H9 (cell line): ENCODE measurements at regions not wholly inside any gene's neighbourhood (a gene's known extent, or its start where the extent isn't known, plus 50 kb on each side); places are given as distances from the start of the nearest gene placed in this dataset.

ENCODE experiments used
- DNase-seq: peaks from one replicate; pipeline ENCODE4 v3.0.0-alpha.2; 2017
- H2AFZ ChIP-seq: one replicate; pipeline ENCODE4 v1.6.1; 2013; ENCODE audit warnings: mild to moderate bottlenecking, low read length, control low read depth, moderate library complexity
- H2AK5ac ChIP-seq: 2 replicates; pipeline ENCODE4 v1.6.1; 2013; ENCODE audit warnings: low read length, control low read depth, mixed read lengths; ENCODE audit not compliant: insufficient read length
- H2BK120ac ChIP-seq: one replicate; pipeline ENCODE4 v1.6.1; 2013; ENCODE audit warnings: low read depth, mild to moderate bottlenecking, low read length, control low read depth, inconsistent platforms; ENCODE audit not compliant: poor library complexity, severe bottlenecking
- H2BK12ac ChIP-seq: 2 replicates; pipeline ENCODE4 v1.6.1; 2013; ENCODE audit warnings: low read length, control low read depth, mixed read lengths, low read depth; ENCODE audit not compliant: insufficient read length
- H2BK15ac ChIP-seq: 2 replicates; pipeline ENCODE4 v1.6.1; 2013; ENCODE audit warnings: low read depth, low read length, control low read depth
- H2BK20ac ChIP-seq: one replicate; pipeline ENCODE4 v1.6.1; 2013; ENCODE audit warnings: low read depth, mild to moderate bottlenecking, low read length, control low read depth, inconsistent platforms; ENCODE audit not compliant: poor library complexity, severe bottlenecking
- H2BK5ac ChIP-seq: 2 replicates; pipeline ENCODE4 v1.6.1; 2013; ENCODE audit warnings: low read length, control low read depth, mixed read lengths; ENCODE audit not compliant: insufficient read length
- H3K14ac ChIP-seq: 2 replicates; pipeline ENCODE4 v1.6.1; 2013; ENCODE audit warnings: low read length, control low read depth; ENCODE audit not compliant: insufficient read depth
- H3K18ac ChIP-seq: 2 replicates; pipeline ENCODE4 v1.6.1; 2013; ENCODE audit warnings: low read depth, mild to moderate bottlenecking, mixed read lengths, low read length, control low read depth; ENCODE audit not compliant: insufficient read length
- H3K23ac ChIP-seq: 2 replicates; pipeline ENCODE4 v1.6.1; 2013; ENCODE audit warnings: low read length, control low read depth, mixed read lengths, low read depth; ENCODE audit not compliant: insufficient read length
- H3K23me2 ChIP-seq: 2 replicates; pipeline ENCODE4 v1.6.1; 2013; ENCODE audit warnings: low read depth, mild to moderate bottlenecking, mixed read lengths, low read length, control low read depth; ENCODE audit not compliant: insufficient read length, poor library complexity, severe bottlenecking
- H3K27ac ChIP-seq: 2 replicates; pipeline ENCODE4 v1.5.1; 2013; ENCODE audit warnings: low read length, control low read depth, mixed read lengths, low read depth; ENCODE audit not compliant: insufficient read length
- H3K27me3 ChIP-seq: 2 replicates; pipeline ENCODE4 v1.6.1; 2013; ENCODE audit warnings: low read length, control low read depth, inconsistent platforms; ENCODE audit not compliant: insufficient read depth
- H3K4ac ChIP-seq: 2 replicates; pipeline ENCODE4 v1.6.1; 2013; ENCODE audit warnings: low read depth, mild to moderate bottlenecking, control low read depth, inconsistent platforms, low read length, moderate library complexity
- H3K4me1 ChIP-seq: 2 replicates; pipeline ENCODE4 v1.6.1; 2013; ENCODE audit warnings: low read length, control low read depth, inconsistent platforms; ENCODE audit not compliant: insufficient read depth
- H3K4me2 ChIP-seq: 2 replicates; pipeline ENCODE4 v1.6.1; 2013; ENCODE audit warnings: low read length, control low read depth, mixed read lengths; ENCODE audit not compliant: insufficient read length, insufficient read depth
- H3K56ac ChIP-seq: 2 replicates; pipeline ENCODE4 v1.6.1; 2013; ENCODE audit warnings: low read depth, mild to moderate bottlenecking, mixed read lengths, low read length, control low read depth; ENCODE audit not compliant: insufficient read length
- H3K79me1 ChIP-seq: 2 replicates; pipeline ENCODE4 v1.6.1; 2013; ENCODE audit warnings: low read depth, mild to moderate bottlenecking, moderate library complexity, low read length, control low read depth, inconsistent platforms; ENCODE audit not compliant: insufficient read depth, poor library complexity, severe bottlenecking
- H3K79me2 ChIP-seq: 2 replicates; pipeline ENCODE4 v1.6.1; 2013; ENCODE audit warnings: low read length, control low read depth, inconsistent platforms; ENCODE audit not compliant: insufficient read depth
- H3K9ac ChIP-seq: 2 replicates; pipeline ENCODE4 v1.6.1; 2013; ENCODE audit warnings: low read length, control low read depth, mixed read lengths; ENCODE audit not compliant: insufficient read length; ENCODE audit errors: extremely low read depth
- H3K9me3 ChIP-seq: one replicate; pipeline ENCODE4 v1.6.1; 2013; ENCODE audit warnings: low read depth, low read length, inconsistent platforms; ENCODE audit not compliant: control insufficient read depth
- H3T11ph ChIP-seq: one replicate; pipeline ENCODE4 v1.6.1; 2013; ENCODE audit warnings: mild to moderate bottlenecking, low read length, control low read depth, inconsistent platforms
- H4K20me1 ChIP-seq: one replicate; pipeline ENCODE4 v1.6.1; 2013; ENCODE audit not compliant: control insufficient read depth, insufficient read length, insufficient read depth
- H4K5ac ChIP-seq: 2 replicates; pipeline ENCODE4 v1.6.1; 2013; ENCODE audit warnings: low read depth, mild to moderate bottlenecking, mixed read lengths, low read length, control low read depth; ENCODE audit not compliant: insufficient read length
- H4K8ac ChIP-seq: replicated peaks from 2 replicates; pipeline ENCODE4 v1.6.1; 2013; ENCODE audit warnings: low read length, control low read depth, mixed read lengths, low read depth; ENCODE audit not compliant: insufficient read length
- H4K91ac ChIP-seq: 2 replicates; pipeline ENCODE4 v1.6.1; 2013; ENCODE audit warnings: low read depth, mild to moderate bottlenecking, moderate library complexity, mixed read lengths, low read length, control low read depth; ENCODE audit not compliant: insufficient read length
- H3K27ac Mint-ChIP-seq, 3 experiments: 2 replicates in 2 of 3; 3 replicates in 1 of 3; pipeline ENCODE4 v1.8.0; 2020 to 2021; ENCODE audit warnings: mixed read lengths in 3 of 3, mild to moderate bottlenecking in 1 of 3, moderate library complexity in 1 of 3
- H3K27me3 Mint-ChIP-seq: 2 replicates; pipeline ENCODE4 v1.8.0; 2021; ENCODE audit warnings: low read depth, mild to moderate bottlenecking, moderate library complexity, mixed read lengths
- H3K36me3 Mint-ChIP-seq, 3 experiments: 2 replicates in 2 of 3; 3 replicates in 1 of 3; pipeline ENCODE4 v1.8.0; 2020 to 2021; ENCODE audit warnings: low read depth in 3 of 3, mixed read lengths in 3 of 3; ENCODE audit not compliant: insufficient read depth in 1 of 3
- H3K4me1 Mint-ChIP-seq, 2 experiments: 2 replicates each; pipeline ENCODE4 v1.8.0; 2020; ENCODE audit warnings: mixed read lengths in 2 of 2
- H3K4me3 Mint-ChIP-seq, 2 experiments: 2 replicates in 1 of 2; 3 replicates in 1 of 2; pipeline ENCODE4 v1.8.0; 2020 to 2021; ENCODE audit warnings: mild to moderate bottlenecking in 2 of 2, mixed read lengths in 2 of 2, moderate library complexity in 1 of 2
- H3K9me3 Mint-ChIP-seq, 2 experiments: 2 replicates in 1 of 2; 3 replicates in 1 of 2; pipeline ENCODE4 v1.8.0; 2020; ENCODE audit warnings: mild to moderate bottlenecking in 2 of 2, mixed read lengths in 2 of 2, moderate library complexity in 1 of 2
- CTCF ChIP-seq: fragments of 200-600 bp; sonication (generic); conservative IDR thresholded peaks from 3 replicates; pipeline ENCODE4 v1.8.0; 2021; ENCODE audit warnings: antibody characterized with exemption, mild to moderate bottlenecking
- WGBS: extraction: QIAGEN DNeasy Blood & Tissue Kit; methylation state at CpG from one replicate; pipeline ENCODE4 v1.1.7; 2013; ENCODE audit warnings: missing lambda C conversion rate, low lambda C conversion rate, mixed read lengths; ENCODE audit not compliant: insufficient read length; ENCODE audit errors: extremely low coverage; 5-methylcytosine and 5-hydroxymethylcytosine counted together

- no peaks in the 10 kb centered on the region; the same call in 1 of the 2 replicates for H3K27me3 ChIP-seq
- no peaks in the 10 kb centered on the region for H3K23me2 ChIP-seq
- no peaks in the 10 kb centered on the region for H3K9me3 ChIP-seq
- no peaks in the 10 kb centered on the region for H3K36me3 Mint-ChIP-seq
- no peak overlapping the region for H3K4ac ChIP-seq
- no peak overlapping the region for H3K9ac ChIP-seq
- no CpG with 5 or more reads among the region's 1 CpG for WGBS
- no peak overlapping the region for H3K4me2 ChIP-seq
- no peak overlapping the region for H2AK5ac ChIP-seq
- peaks cover 14 to 18% of the 10 kb centered on the region in 2 experiments for H3K4me1 Mint-ChIP-seq
- no peak overlapping the region for H3T11ph ChIP-seq
- no peak overlapping the region for H2BK12ac ChIP-seq
- H3K18ac ChIP-seq = no peak overlapping the region
- no peak overlapping the region for H3K23ac ChIP-seq
- no peak overlapping the region for H4K8ac ChIP-seq
- H3K4me3 Mint-ChIP-seq = no peak overlapping the region
- H2BK20ac ChIP-seq = no peak overlapping the region
- no peak for DNase-seq
- no peak overlapping the region for H2AFZ ChIP-seq
- H3K79me2 ChIP-seq = no peaks in the 10 kb centered on the region
- TF ChIP-seq CTCF = no peak
- no peak overlapping the region for H2BK5ac ChIP-seq
- no peak overlapping the region for H2BK15ac ChIP-seq
- no peak overlapping the region for H4K91ac ChIP-seq
- no peaks in the 10 kb centered on the region for H3K79me1 ChIP-seq
- H3K56ac ChIP-seq = no peak overlapping the region
- peak overlapping the region in 1 of 3 experiments; percentile 5; a peak in 1 of 7 replicates for H3K27ac Mint-ChIP-seq
- H4K5ac ChIP-seq = no peak overlapping the region
- no peak overlapping the region for H2BK120ac ChIP-seq
- H3K27ac ChIP-seq = no peak overlapping the region
- H3K4me1 ChIP-seq = peaks cover 10% of the 10 kb centered on the region; the same call in 1 of the 2 replicates
- H3K27me3 Mint-ChIP-seq = no peaks in the 10 kb centered on the region
- H3K9me3 Mint-ChIP-seq = no peaks in the 10 kb centered on the region
- no peaks in the 10 kb centered on the region for H4K20me1 ChIP-seq
- no peak overlapping the region for H3K14ac ChIP-seq
These were observed 144.5 kb upstream of the EGFLAM start for GRCh38 chr5:38113880-38114279.
